ENCODE measurements at regions not wholly inside any gene's neighbourhood (a gene's known extent, or its start where the extent isn't known, plus 50 kb on each side); places are given as distances from the start of the nearest gene placed in this dataset.

DNA sequence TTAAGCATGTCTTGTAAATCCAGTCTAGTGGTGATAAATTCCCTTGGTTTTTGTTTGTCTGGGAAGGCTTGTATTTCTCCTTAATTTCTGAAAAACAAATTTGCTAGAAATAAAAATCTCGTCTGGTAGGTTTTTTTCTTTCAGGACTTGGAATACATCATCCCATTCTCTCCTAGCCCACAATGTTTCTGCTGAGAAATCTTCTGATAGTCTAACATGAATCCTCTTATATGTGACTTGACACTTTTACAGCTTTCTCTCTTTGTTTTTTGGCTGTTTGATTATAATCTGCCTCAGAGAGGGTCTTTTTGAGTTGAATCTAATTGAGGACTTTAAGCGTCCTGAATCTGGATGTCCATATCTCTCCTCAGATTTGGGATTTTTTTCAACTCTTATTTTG, 104.9 kb downstream of the FEM1C start:
- ChIA-PET CTCF (no interaction called here), POLR2A (no interaction called here)
- TF ChIP-seq CTCF (IDR thresholded peaks at IDR 0.05; ENCODE audit: unreplicated experiment), result no peak
- peaks cover 21% of the 10 kb centered on the region for H3K4me1 Mint-ChIP-seq (ENCODE audit: insufficient read depth, unreplicated experiment)
- H3K27ac Mint-ChIP-seq (ENCODE audit: low read depth, unreplicated experiment), result no peak overlapping the region
- no peaks in the 10 kb centered on the region for H3K36me3 Mint-ChIP-seq (ENCODE audit: insufficient read depth, unreplicated experiment)
- H3K4me3 Mint-ChIP-seq (ENCODE audit: unreplicated experiment), result no peak overlapping the region
- no TSS peak for BruUV-seq (replicated peaks)
- H3K9me3 Mint-ChIP-seq (ENCODE audit: unreplicated experiment), result peaks cover 35% of the 10 kb centered on the region
- no peaks in the 10 kb centered on the region for H3K27me3 Mint-ChIP-seq (ENCODE audit: insufficient read depth, unreplicated experiment)
- DNase-seq (ENCODE audit: unreplicated experiment), result no peak
- intact Hi-C loops (cut with micrococcal nuclease), result no loop called here

- Mint-ChIP-seq H3K9me3 (ENCODE audit: unreplicated experiment) (peaks cover 35% of the 10 kb centered on the region), H3K36me3 (ENCODE audit: insufficient read depth, unreplicated experiment) (no peaks in the 10 kb centered on the region), H3K4me3 (ENCODE audit: unreplicated experiment) (no peak overlapping the region), H3K27ac (ENCODE audit: low read depth, unreplicated experiment) (no peak overlapping the region), H3K4me1 (ENCODE audit: insufficient read depth, unreplicated experiment) (peaks cover 21% of the 10 kb centered on the region), H3K27me3 (ENCODE audit: insufficient read depth, unreplicated experiment) (no peaks in the 10 kb centered on the region)
- TF ChIP-seq CTCF (IDR thresholded peaks at IDR 0.05; ENCODE audit: unreplicated experiment), result no peak
- intact Hi-C loops (cut with micrococcal nuclease), result no loop called here
- DNase-seq (ENCODE audit: unreplicated experiment), result no peak
- POLR2A ChIA-PET, result no interaction called here
- BruUV-seq (replicated peaks), result no TSS peak
- CTCF ChIA-PET, result no interaction called here
Measured at GRCh38 chr5:115439042-115439441, 105.5 kb downstream of the FEM1C start.

DNA sequence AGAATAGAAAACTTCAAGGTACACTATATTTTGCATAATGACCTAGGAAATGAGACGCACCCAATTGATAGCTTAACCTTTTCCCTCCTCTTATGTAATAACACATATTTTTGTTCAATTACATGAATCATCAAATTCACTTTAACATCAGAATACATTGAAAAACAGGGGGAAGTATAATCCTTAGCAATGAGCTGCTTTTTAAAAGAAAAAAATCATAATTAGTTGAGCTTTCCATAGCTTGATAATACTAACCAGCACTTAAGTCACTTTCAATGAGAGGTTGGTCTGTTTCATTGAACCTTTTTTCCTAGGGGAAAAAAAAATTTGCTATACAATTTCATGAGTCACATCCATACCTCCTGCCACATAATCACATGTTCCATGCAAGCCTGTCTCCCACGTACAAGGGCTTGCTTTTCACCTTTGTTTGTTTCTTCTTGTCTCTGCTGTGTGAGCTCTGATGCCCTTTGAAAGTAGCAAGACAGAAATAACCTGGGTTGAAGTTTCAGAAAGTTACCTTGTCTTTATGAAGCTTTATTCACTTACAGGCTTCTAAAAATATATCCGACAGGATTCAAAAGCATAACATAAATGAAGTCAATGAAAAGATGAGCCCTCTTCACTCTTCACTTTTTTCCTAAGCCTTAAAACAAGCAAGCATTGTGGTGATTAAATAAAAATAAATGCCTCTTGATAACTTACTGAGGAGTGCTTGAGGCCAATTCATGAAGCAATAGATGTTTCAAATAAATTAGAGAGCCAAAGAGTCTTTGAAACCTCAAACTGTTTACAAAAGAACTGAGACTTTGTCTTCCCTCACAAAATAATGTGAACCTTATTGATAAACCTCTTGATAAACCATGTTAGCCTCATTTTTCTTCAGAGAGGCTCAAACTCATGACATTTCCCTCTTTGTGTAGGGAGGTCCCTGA, 108.5 kb downstream of the FEM1C start:
- BruUV-seq (replicated peaks), result no TSS peak
- H3K4me3 Mint-ChIP-seq (ENCODE audit: unreplicated experiment), result no peak overlapping the region
- intact Hi-C loops (cut with micrococcal nuclease), result no loop called here
- peak overlapping the region; percentile 21 for H3K27ac Mint-ChIP-seq (ENCODE audit: low read depth, unreplicated experiment)
- no peaks in the 10 kb centered on the region for H3K36me3 Mint-ChIP-seq (ENCODE audit: insufficient read depth, unreplicated experiment)
- peaks cover 21% of the 10 kb centered on the region for H3K9me3 Mint-ChIP-seq (ENCODE audit: unreplicated experiment)
- ChIA-PET POLR2A (interaction anchor here (0.7 to 1.7 kb wide), 7 partner anchors 13 to 108 kb away, joined by 3 to 9 read pairs (median 4); partner anchors contain the start of gene FEM1C), CTCF (interaction anchor here (0.7 to 1.6 kb wide), 5 partner anchors 12 to 164 kb away, joined by 3 to 9 read pairs (median 4); no protein-coding TSS in a partner anchor)
- peaks cover 29% of the 10 kb centered on the region for H3K4me1 Mint-ChIP-seq (ENCODE audit: insufficient read depth, unreplicated experiment)
- TF ChIP-seq CTCF (IDR thresholded peaks at IDR 0.05; ENCODE audit: unreplicated experiment), result no peak
- peak; percentile 66 for DNase-seq (ENCODE audit: unreplicated experiment)
- no peaks in the 10 kb centered on the region for H3K27me3 Mint-ChIP-seq (ENCODE audit: insufficient read depth, unreplicated experiment)

- CTCF ChIA-PET, result interaction anchor here (0.5 to 1.6 kb wide), 6 partner anchors 11 to 1087 kb away, joined by 3 to 9 read pairs (median 4); no protein-coding TSS in a partner anchor
- Mint-ChIP-seq H3K4me1 (ENCODE audit: insufficient read depth, unreplicated experiment) (peaks cover 29% of the 10 kb centered on the region), H3K27ac (ENCODE audit: low read depth, unreplicated experiment) (no peak overlapping the region), H3K27me3 (ENCODE audit: insufficient read depth, unreplicated experiment) (no peaks in the 10 kb centered on the region), H3K4me3 (ENCODE audit: unreplicated experiment) (no peak overlapping the region), H3K9me3 (ENCODE audit: unreplicated experiment) (peaks cover 20% of the 10 kb centered on the region), H3K36me3 (ENCODE audit: insufficient read depth, unreplicated experiment) (no peaks in the 10 kb centered on the region)
- intact Hi-C loops (cut with micrococcal nuclease), result no loop called here
- TF ChIP-seq CTCF (IDR thresholded peaks at IDR 0.05; ENCODE audit: unreplicated experiment), result no peak
- no peak for DNase-seq (ENCODE audit: unreplicated experiment)
- POLR2A ChIA-PET, result interaction anchor here (0.7 to 1.7 kb wide), 7 partner anchors 12 to 109 kb away, joined by 3 to 9 read pairs (median 4); partner anchors contain the start of gene FEM1C
- no TSS peak for BruUV-seq (replicated peaks)
Measured at GRCh38 chr5:115435065-115435777, 109.4 kb downstream of the FEM1C start.
